Neural progenitor cell (in vitro differentiated cells): ENCODE measurements at regions not wholly inside any gene's neighbourhood (a gene's known extent, or its start where the extent isn't known, plus 50 kb on each side); places are given as distances from the start of the nearest gene placed in this dataset.

Experiments
- DNase-seq: peaks from one replicate; pipeline ENCODE4 v3.0.0-alpha.2; 2016; ENCODE audit warnings: low spot score
- H2AFZ ChIP-seq: fragments of 200-600 bp; sonication (generic); replicated peaks from 2 replicates; pipeline ENCODE4 v1.6.1; 2016; ENCODE audit warnings: antibody characterized with exemption
- H3F3A ChIP-seq: fragments of 200-600 bp; sonication (generic); 2 replicates; pipeline ENCODE4 v1.6.1; 2016; ENCODE audit warnings: antibody characterized with exemption, low read depth
- H3K27ac ChIP-seq: fragments of 200-600 bp; sonication (generic); 2 replicates; pipeline ENCODE4 v1.5.1; 2016; ENCODE audit warnings: mild to moderate bottlenecking
- H3K27me3 ChIP-seq: fragments of 200-600 bp; sonication (generic); 2 replicates; pipeline ENCODE4 v1.6.1; 2016; ENCODE audit warnings: mild to moderate bottlenecking, moderate library complexity
- H3K36me3 ChIP-seq: fragments of 200-600 bp; sonication (generic); 2 replicates; pipeline ENCODE4 v1.5.1; 2016
- H3K4me1 ChIP-seq: fragments of 200-600 bp; sonication (generic); 2 replicates; pipeline ENCODE4 v1.6.1; 2016; ENCODE audit warnings: mixed run types
- H3K4me2 ChIP-seq: fragments of 200-600 bp; sonication (generic); 2 replicates; pipeline ENCODE4 v1.6.1; 2016
- H3K4me3 ChIP-seq: fragments of 200-600 bp; sonication (generic); 2 replicates; pipeline ENCODE4 v1.5.1; 2016
- H3K79me2 ChIP-seq: fragments of 200-600 bp; sonication (generic); 2 replicates; pipeline ENCODE4 v1.6.1; 2016; ENCODE audit warnings: low read depth
- H3K9ac ChIP-seq: fragments of 200-600 bp; sonication (generic); 2 replicates; pipeline ENCODE4 v1.6.1; 2016
- H3K9me3 ChIP-seq: fragments of 200-600 bp; sonication (generic); 2 replicates; pipeline ENCODE4 v1.5.1; 2016; ENCODE audit warnings: low read depth
- H4K20me1 ChIP-seq: fragments of 200-600 bp; sonication (generic); 2 replicates; pipeline ENCODE4 v1.6.1; 2016; ENCODE audit warnings: low read depth
- H3K27ac Mint-ChIP-seq: 3 replicates; pipeline ENCODE4 v1.8.0; 2021; ENCODE audit warnings: mixed read lengths
- H3K27me3 Mint-ChIP-seq: 2 replicates; pipeline ENCODE4 v1.8.0; 2022; ENCODE audit warnings: low read depth, mild to moderate bottlenecking, inconsistent platforms, moderate library complexity, mixed read lengths; ENCODE audit not compliant: insufficient read depth
- H3K36me3 Mint-ChIP-seq: 3 replicates; pipeline ENCODE4 v1.8.0; 2021; ENCODE audit warnings: mixed read lengths
- H3K4me1 Mint-ChIP-seq: 3 replicates; pipeline ENCODE4 v1.8.0; 2021; ENCODE audit warnings: mixed read lengths
- H3K4me3 Mint-ChIP-seq: 3 replicates; pipeline ENCODE4 v1.8.0; 2021; ENCODE audit warnings: mild to moderate bottlenecking, moderate library complexity, mixed read lengths
- H3K9me3 Mint-ChIP-seq: 3 replicates; pipeline ENCODE4 v1.8.0; 2020; ENCODE audit warnings: mixed read lengths
- CTCF ChIP-seq: fragments of 200-600 bp; sonication (generic); IDR thresholded peaks from 2 replicates; pipeline ENCODE4 v1.5.1; 2017; ENCODE audit warnings: antibody characterized with exemption, mild to moderate bottlenecking
- EZH2 ChIP-seq: fragments of 200-600 bp; sonication (generic); IDR thresholded peaks from 2 replicates; pipeline ENCODE4 v1.6.1; 2017; ENCODE audit warnings: antibody characterized with exemption, mild to moderate bottlenecking, moderate library complexity
- EZH2phosphoT487 ChIP-seq: fragments of 200-600 bp; sonication (generic); IDR thresholded peaks from 2 replicates; pipeline ENCODE4 v1.6.1; 2017; ENCODE audit warnings: antibody characterized with exemption

DNA sequence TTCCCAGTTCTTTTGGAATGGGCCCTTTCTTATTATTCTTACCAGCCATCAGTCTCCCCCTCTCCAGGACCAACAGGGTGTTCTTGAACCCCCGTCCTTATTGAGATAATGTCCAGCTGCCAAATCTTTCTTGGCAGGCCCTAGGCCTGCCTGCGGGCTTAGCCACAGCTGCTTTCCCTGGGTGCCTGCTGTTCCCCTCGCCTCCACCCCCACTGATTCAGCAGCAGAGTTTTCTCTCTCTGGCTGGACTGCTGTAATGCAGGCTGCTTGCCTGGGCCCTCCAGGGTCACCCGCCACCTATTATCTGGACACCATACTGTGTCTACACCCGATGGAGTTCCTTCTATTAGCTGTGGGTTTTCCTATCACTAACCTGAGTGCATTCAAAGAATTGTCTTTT is 395.4 kb upstream of the ATP5MC3 start:
- Histone ChIP-seq H3F3A (no peaks in the 10 kb centered on the region), H3K9ac (no peak overlapping the region), H3K4me2 (no peak overlapping the region), H3K4me3 (no peak overlapping the region), H2AFZ (peak overlapping the region; percentile 77), H3K4me1 (peaks cover 21% of the 10 kb centered on the region), H3K9me3 (no peaks in the 10 kb centered on the region), H4K20me1 (no peaks in the 10 kb centered on the region), H3K27ac (no peak overlapping the region), H3K79me2 (no peaks in the 10 kb centered on the region), H3K27me3 (no peaks in the 10 kb centered on the region), H3K36me3 (no peaks in the 10 kb centered on the region)
- peaks cover 8% of the 10 kb centered on the region for H3K27me3 Mint-ChIP-seq
- H3K9me3 Mint-ChIP-seq: no peaks in the 10 kb centered on the region
- H3K27ac Mint-ChIP-seq: peak overlapping the region; percentile 16
- H3K4me3 Mint-ChIP-seq: no peak overlapping the region
- H3K4me1 Mint-ChIP-seq: peaks cover 38% of the 10 kb centered on the region
- H3K36me3 Mint-ChIP-seq: no peaks in the 10 kb centered on the region
- TF ChIP-seq CTCF (no peak), EZH2phosphoT487 (no peak), EZH2 (no peak)
- peak; percentile 13 for DNase-seq

DNA sequence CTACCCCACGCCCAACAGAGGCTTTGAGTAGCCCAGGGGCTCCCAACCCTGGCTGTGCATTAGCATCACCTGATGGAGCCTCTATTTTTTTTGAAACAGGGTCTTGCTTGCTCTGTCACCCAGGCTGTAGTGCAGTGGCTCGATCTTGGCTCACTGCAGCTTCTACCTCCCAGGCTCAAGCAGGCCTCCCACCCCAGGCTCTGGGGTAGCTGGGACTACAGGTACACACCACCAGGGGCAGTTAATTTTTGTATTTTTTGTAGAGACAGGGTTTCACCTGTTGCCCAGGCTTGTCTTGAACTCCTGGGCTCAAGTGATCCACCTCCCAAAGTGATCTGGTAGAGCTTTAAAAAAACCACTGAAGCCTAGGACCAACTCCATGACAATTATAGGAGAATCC is 394.8 kb upstream of the ATP5MC3 start:
- peaks cover 38% of the 10 kb centered on the region for H3K4me1 Mint-ChIP-seq
- no peak overlapping the region for H3K4me3 Mint-ChIP-seq
- no peaks in the 10 kb centered on the region for H3K9me3 Mint-ChIP-seq
- H3K36me3 Mint-ChIP-seq: no peaks in the 10 kb centered on the region
- Histone ChIP-seq H3K9ac (no peak overlapping the region), H3K9me3 (no peaks in the 10 kb centered on the region), H3K27me3 (no peaks in the 10 kb centered on the region), H3K4me3 (no peak overlapping the region), H4K20me1 (no peaks in the 10 kb centered on the region), H2AFZ (peak overlapping the region; percentile 77), H3K79me2 (no peaks in the 10 kb centered on the region), H3K27ac (no peak overlapping the region), H3K4me1 (peaks cover 21% of the 10 kb centered on the region), H3K4me2 (no peak overlapping the region), H3K36me3 (no peaks in the 10 kb centered on the region), H3F3A (no peaks in the 10 kb centered on the region)
- peak overlapping the region; percentile 33 for H3K27ac Mint-ChIP-seq
- no peak for TF ChIP-seq EZH2phosphoT487
- peaks cover 8% of the 10 kb centered on the region for H3K27me3 Mint-ChIP-seq
- no peak for DNase-seq

- H3K4me3 ChIP-seq: no peak overlapping the region
- peak overlapping the region; percentile 57 for H3K4me3 Mint-ChIP-seq
Measured at GRCh38 chr2:175575346-175576258, 394.1 kb upstream of the ATP5MC3 start.

More at GRCh38 chr2:175575346-175576258, 394.1 kb upstream of the ATP5MC3 start:
- Histone ChIP-seq H3K9me3 (no peaks in the 10 kb centered on the region), H4K20me1 (no peaks in the 10 kb centered on the region), H3K36me3 (no peaks in the 10 kb centered on the region), H3F3A (no peaks in the 10 kb centered on the region), H2AFZ (peak overlapping the region; percentile 77), H3K9ac (no peak overlapping the region), H3K79me2 (no peaks in the 10 kb centered on the region), H3K4me2 (no peak overlapping the region), H3K4me1 (peaks cover 18% of the 10 kb centered on the region), H3K27me3 (no peaks in the 10 kb centered on the region), H3K27ac (no peak overlapping the region)
- H3K27ac Mint-ChIP-seq: peak overlapping the region; percentile 33
- peaks cover 35% of the 10 kb centered on the region for H3K4me1 Mint-ChIP-seq
- H3K9me3 Mint-ChIP-seq: no peaks in the 10 kb centered on the region
- peaks cover 6% of the 10 kb centered on the region for H3K27me3 Mint-ChIP-seq
- no peaks in the 10 kb centered on the region for H3K36me3 Mint-ChIP-seq
- peak; percentile 20 for DNase-seq
- TF ChIP-seq EZH2 (no peak), EZH2phosphoT487 (no peak), CTCF (no peak)
